ENCODE measurements at regions not wholly inside any gene's neighbourhood (a gene's known extent, or its start where the extent isn't known, plus 50 kb on each side); places are given as distances from the start of the nearest gene placed in this dataset.
"Not testable (repeated sequence)": the region's sequence is repeated elsewhere in the genome, so short reads cannot be mapped to it uniquely, and the experiment has no call there.

GRCh38 chr1:232136136-232136535 lies 493.8 kb downstream of the SIPA1L2 start:
- DNase-seq, result no peak

- DNase-seq, result no peak
These were observed 495.6 kb downstream of the SIPA1L2 start for GRCh38 chr1:232134365-232134764.

GRCh38 chr1:232132572-232132971 lies 497.4 kb downstream of the SIPA1L2 start:
- no peak for DNase-seq

GRCh38 chr1:232131715-232132391 lies 498.1 kb downstream of the SIPA1L2 start:
- no peak for DNase-seq

GRCh38 chr1:232130815-232131480 lies 499.0 kb downstream of the SIPA1L2 start:
- DNase-seq, result no peak

GRCh38 chr1:232127190-232127589 lies 500.6 kb downstream of the DISC1 start:
- no peak for DNase-seq

GRCh38 chr1:232123775-232124659 lies 497.4 kb downstream of the DISC1 start:
- DNase-seq, result no peak

- DNase-seq, result not testable (repeated sequence)
These were observed 491.3 kb downstream of the DISC1 start for GRCh38 chr1:232117903-232118302.

GRCh38 chr1:232114985-232115384 lies 488.4 kb downstream of the DISC1 start:
- no peak for DNase-seq

GRCh38 chr1:232112076-232112475 lies 485.5 kb downstream of the DISC1 start:
- DNase-seq, result no peak

GRCh38 chr1:232111611-232112010 lies 485.0 kb downstream of the DISC1 start:
- DNase-seq, result no peak

- DNase-seq, result no peak
These were observed 483.9 kb downstream of the DISC1 start for GRCh38 chr1:232110281-232111090.

GRCh38 chr1:232109391-232109790 lies 482.8 kb downstream of the DISC1 start:
- no peak for DNase-seq

GRCh38 chr1:232108598-232108997 lies 482.0 kb downstream of the DISC1 start:
- DNase-seq, result no peak

GRCh38 chr1:232106415-232106814 lies 479.8 kb downstream of the DISC1 start:
- no peak for DNase-seq

- DNase-seq, result no peak
These were observed 479.0 kb downstream of the DISC1 start for GRCh38 chr1:232105561-232105960.

- DNase-seq, result no peak
These were observed 474.6 kb downstream of the DISC1 start for GRCh38 chr1:232101231-232101630.

- DNase-seq, result no peak
These were observed 470.2 kb downstream of the DISC1 start for GRCh38 chr1:232096751-232097150.
